ENCODE measurements at regions not wholly inside any gene's neighbourhood (a gene's known extent, or its start where the extent isn't known, plus 50 kb on each side); places are given as distances from the start of the nearest gene placed in this dataset.

GRCh38 chr12:115177899-115178298 lies 493.9 kb upstream of the TBX3 start:
- TF ChIP-seq CTCF (conservative IDR thresholded peaks at IDR 0.05 in 1 of 2, IDR thresholded peaks at IDR 0.05 in 1 of 2; ENCODE audit: low read depth in 1 of 2, low read length in 2 of 2): no peak
- TF ChIP-seq EZH2 (IDR thresholded peaks at IDR 0.05; ENCODE audit: low read length, missing control alignments): no peak

Measured in fibroblast of lung (primary cell).